Breast epithelium (tissue), 3 donors: ENCODE measurements at regions not wholly inside any gene's neighbourhood (a gene's known extent, or its start where the extent isn't known, plus 50 kb on each side); places are given as distances from the start of the nearest gene placed in this dataset.

ENCODE experiments used
- CTCF ChIP-seq, 3 donors: fragments of 450-650 bp; IDR thresholded peaks; one replicate each; pipeline ENCODE4 v1.5.1; 2016 to 2017; ENCODE audit warnings: antibody characterized with exemption in 3 of 3, mild to moderate bottlenecking in 3 of 3, moderate library complexity in 3 of 3
- POLR2A ChIP-seq: fragments of 450-650 bp; IDR thresholded peaks from one replicate; pipeline ENCODE4 v1.6.1; 2016; ENCODE audit warnings: antibody characterized with exemption, mild to moderate bottlenecking, moderate library complexity

- no peak for TF ChIP-seq CTCF (IDR thresholded peaks at IDR 0.05)
- TF ChIP-seq POLR2A = no peak
These were observed 124.1 kb upstream of the DLG1 start for GRCh38 chr3:197422506-197422905.
